ENCODE measurements at regions not wholly inside any gene's neighbourhood (a gene's known extent, or its start where the extent isn't known, plus 50 kb on each side); places are given as distances from the start of the nearest gene placed in this dataset.

DNA sequence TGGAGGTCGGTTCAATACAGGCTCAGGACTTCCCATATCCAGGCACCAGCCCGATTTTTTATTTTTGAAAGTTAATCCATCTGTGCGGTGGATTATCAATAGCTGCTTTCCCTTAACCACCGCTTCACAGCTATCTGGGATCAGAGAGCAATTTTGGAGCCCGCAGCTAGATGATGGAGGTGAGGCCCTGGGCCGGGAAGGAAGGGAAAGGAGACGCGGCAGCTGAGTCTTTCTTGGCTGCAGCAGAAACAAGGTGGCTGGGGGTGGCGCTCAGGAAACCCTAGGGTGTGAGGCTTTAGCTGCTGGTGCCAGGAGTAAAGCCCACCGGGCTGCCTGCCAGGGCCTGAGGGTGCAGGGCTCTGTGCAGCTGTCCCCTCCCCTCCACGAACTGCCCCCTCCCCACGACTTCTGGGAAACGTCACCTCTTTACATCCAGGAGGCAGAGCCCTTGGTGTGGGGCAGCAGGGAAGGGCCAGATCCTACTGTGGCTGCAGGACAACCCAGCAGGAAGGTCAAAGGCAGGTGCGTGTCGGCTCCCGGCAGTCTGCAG lies 307.0 kb downstream of the ZNF536 start:
- Histone ChIP-seq H3K36me3 (ENCODE audit: control insufficient read depth, insufficient read depth, low read length) (no peaks in the 10 kb centered on the region), H3K4me3 (ENCODE audit: low read depth, low read length) (no peak overlapping the region), H3K27me3 (ENCODE audit: control insufficient read depth, insufficient read depth, low read length) (peaks cover 8% of the 10 kb centered on the region)
- TF ChIP-seq, protein P1, sequence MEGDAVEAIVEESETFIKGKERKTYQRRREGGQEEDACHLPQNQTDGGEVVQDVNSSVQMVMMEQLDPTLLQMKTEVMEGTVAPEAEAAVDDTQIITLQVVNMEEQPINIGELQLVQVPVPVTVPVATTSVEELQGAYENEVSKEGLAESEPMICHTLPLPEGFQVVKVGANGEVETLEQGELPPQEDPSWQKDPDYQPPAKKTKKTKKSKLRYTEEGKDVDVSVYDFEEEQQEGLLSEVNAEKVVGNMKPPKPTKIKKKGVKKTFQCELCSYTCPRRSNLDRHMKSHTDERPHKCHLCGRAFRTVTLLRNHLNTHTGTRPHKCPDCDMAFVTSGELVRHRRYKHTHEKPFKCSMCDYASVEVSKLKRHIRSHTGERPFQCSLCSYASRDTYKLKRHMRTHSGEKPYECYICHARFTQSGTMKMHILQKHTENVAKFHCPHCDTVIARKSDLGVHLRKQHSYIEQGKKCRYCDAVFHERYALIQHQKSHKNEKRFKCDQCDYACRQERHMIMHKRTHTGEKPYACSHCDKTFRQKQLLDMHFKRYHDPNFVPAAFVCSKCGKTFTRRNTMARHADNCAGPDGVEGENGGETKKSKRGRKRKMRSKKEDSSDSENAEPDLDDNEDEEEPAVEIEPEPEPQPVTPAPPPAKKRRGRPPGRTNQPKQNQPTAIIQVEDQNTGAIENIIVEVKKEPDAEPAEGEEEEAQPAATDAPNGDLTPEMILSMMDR (IDR thresholded peaks at IDR 0.05; ENCODE audit: insufficient read depth, low read depth, low read length): no peak
- no peak for DNase-seq (ENCODE audit: low read depth)
- POLR2A ChIA-PET: no interaction called here
- CTCF ChIA-PET: interaction anchor here (0.6 to 2.9 kb wide), 2 partner anchors 12 to 733 kb away, joined by 3 to 27 read pairs; no protein-coding TSS in a partner anchor

DNA sequence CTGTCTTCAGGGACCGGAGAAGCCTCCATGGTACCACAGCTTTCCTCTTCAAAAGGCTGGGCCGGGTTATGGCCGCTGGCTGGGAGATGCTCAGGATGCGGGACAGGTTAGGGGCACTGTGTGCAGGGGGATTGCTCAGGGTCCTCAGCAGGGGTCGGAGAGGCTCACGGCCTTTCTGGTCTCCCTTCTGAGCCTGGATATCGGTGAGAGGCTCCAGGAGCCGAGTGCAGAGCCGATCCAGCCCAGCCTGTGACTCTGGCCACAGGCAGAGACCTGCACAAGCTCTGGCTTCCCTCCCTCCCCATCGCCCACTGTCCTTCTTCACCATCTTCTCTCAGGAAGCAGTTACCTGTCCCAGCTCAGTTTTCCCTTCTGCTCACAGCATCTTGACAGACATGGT lies 306.0 kb downstream of the ZNF536 start:
- no peak for DNase-seq (ENCODE audit: low read depth)
- TF ChIP-seq, protein P1 (IDR thresholded peaks at IDR 0.05; ENCODE audit: insufficient read depth, low read depth, low read length): no peak
- Histone ChIP-seq H3K27me3 (ENCODE audit: control insufficient read depth, insufficient read depth, low read length) (peaks cover 8% of the 10 kb centered on the region), H3K36me3 (ENCODE audit: control insufficient read depth, insufficient read depth, low read length) (no peaks in the 10 kb centered on the region), H3K4me3 (ENCODE audit: low read depth, low read length) (no peak overlapping the region)
- POLR2A ChIA-PET: no interaction called here
- CTCF ChIA-PET: interaction anchor here (2.9 kb wide), 1 partner anchor 10 kb away, joined by 27 read pairs; no protein-coding TSS in a partner anchor

DNA sequence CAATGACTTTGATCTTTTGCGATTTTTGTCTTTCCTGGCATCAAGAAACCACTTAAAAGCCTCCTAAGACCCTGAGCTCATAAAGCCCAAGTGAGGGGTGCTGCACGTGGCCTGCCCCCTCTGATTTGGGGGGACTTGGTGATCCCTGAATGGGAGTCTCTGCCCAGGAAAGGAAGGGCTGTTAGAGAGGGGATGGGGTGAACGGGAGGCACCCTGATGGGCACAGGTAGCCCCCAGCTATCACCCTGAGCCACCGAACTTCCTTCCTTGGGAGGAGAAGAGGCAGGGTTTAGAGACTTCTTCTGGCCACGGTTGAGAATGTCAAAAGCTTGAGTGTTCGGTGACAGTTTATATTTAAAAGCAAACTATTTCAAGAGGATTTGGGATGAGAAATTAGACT lies 305.5 kb downstream of the ZNF536 start:
- H3K36me3 ChIP-seq (ENCODE audit: control insufficient read depth, insufficient read depth, low read length): no peaks in the 10 kb centered on the region
- no peak overlapping the region for H3K4me3 ChIP-seq (ENCODE audit: low read depth, low read length)
- DNase-seq (ENCODE audit: low read depth): no peak
- H3K27me3 ChIP-seq (ENCODE audit: control insufficient read depth, insufficient read depth, low read length): peaks cover 8% of the 10 kb centered on the region
- POLR2A ChIA-PET: no interaction called here
- CTCF ChIA-PET: interaction anchor here (2.9 kb wide), 1 partner anchor 10 kb away, joined by 27 read pairs; no protein-coding TSS in a partner anchor
- TF ChIP-seq, protein P1 (IDR thresholded peaks at IDR 0.05; ENCODE audit: insufficient read depth, low read depth, low read length): no peak

DNA sequence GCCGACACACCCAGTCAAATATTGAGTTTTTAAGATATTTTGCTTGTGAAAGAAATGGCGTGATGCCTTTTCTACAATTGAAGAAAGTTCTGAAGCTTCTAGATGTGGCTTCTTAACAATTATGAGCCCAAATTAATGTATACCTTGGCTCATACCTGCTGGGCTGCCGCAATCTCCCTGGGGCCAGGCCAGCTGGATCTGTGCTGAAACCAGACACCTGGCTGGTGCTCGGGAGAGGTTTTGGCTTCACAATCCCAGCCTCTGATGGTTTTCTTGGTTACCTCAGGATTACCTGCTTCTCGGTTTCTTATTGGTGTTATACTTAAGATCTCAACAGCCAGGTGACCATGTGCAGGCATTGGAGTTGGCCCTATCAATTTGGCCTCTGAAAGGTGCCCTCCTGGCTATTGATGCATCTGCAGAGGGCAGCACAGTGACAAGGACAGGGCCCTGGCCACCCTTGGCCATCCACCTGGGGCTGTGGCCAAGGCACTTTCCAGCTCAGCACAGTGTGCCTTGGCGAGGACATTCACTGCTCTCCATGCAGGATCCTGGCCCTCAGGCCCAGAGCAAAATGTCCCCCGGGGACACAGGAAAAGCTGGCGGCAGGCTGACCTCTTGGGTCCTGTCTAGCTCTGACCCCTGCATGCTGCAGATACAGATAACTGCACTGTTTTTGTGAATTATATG lies 305.0 kb downstream of the ZNF536 start:
- CTCF ChIA-PET: interaction anchor here (2.9 kb wide), 1 partner anchor 9 kb away, joined by 27 read pairs; no protein-coding TSS in a partner anchor
- H3K4me3 ChIP-seq (ENCODE audit: low read depth, low read length): no peak overlapping the region
- POLR2A ChIA-PET: no interaction called here
- H3K27me3 ChIP-seq (ENCODE audit: control insufficient read depth, insufficient read depth, low read length): peaks cover 5% of the 10 kb centered on the region
- H3K36me3 ChIP-seq (ENCODE audit: control insufficient read depth, insufficient read depth, low read length): no peaks in the 10 kb centered on the region
- no peak for DNase-seq (ENCODE audit: low read depth)
- TF ChIP-seq, protein P1 (IDR thresholded peaks at IDR 0.05; ENCODE audit: insufficient read depth, low read depth, low read length): no peak

DNA sequence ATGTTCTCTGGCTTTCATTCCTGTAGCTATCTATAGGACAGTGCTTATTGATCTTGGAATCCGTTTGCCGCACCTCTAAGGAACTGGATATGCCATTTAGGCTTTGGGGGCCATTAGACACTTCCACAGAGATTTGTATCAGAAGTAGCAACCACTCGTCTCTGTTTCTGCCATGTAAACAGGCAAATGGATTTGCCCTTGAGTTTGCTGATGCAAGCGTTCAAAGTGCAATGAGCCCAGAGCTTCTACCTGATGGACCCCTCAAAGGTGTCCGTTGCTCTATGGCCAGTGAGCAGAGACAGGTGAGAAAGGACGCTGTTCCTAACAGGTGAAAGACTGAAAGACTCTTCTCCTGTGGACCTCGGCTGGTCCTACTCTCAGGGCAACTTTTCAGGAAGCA lies 302.9 kb downstream of the ZNF536 start:
- Histone ChIP-seq H3K36me3 (ENCODE audit: control insufficient read depth, insufficient read depth, low read length) (no peaks in the 10 kb centered on the region), H3K4me3 (ENCODE audit: low read depth, low read length) (no peak overlapping the region), H3K27me3 (ENCODE audit: control insufficient read depth, insufficient read depth, low read length) (no peaks in the 10 kb centered on the region; the same call in 1 of the 2 replicates)
- POLR2A ChIA-PET: no interaction called here
- TF ChIP-seq, protein P1 (IDR thresholded peaks at IDR 0.05; ENCODE audit: insufficient read depth, low read depth, low read length): no peak
- CTCF ChIA-PET: interaction anchor here (0.6 to 2.1 kb wide), 4 partner anchors 9 to 1550 kb away, joined by 3 to 10 read pairs (median 4); no protein-coding TSS in a partner anchor
- no peak for DNase-seq (ENCODE audit: low read depth)
